Esophagus squamous epithelium (tissue), 5 donors: ENCODE measurements at regions not wholly inside any gene's neighbourhood (a gene's known extent, or its start where the extent isn't known, plus 50 kb on each side); places are given as distances from the start of the nearest gene placed in this dataset.

Experiments used
- DNase-seq: peaks from one replicate; lab custom pipeline; 2025; lab: John Stamatoyannopoulos, UW
- H3K27ac ChIP-seq, 4 donors: fragments of 200-600 bp; sonication (generic); one replicate each; pipeline ENCODE4 v1.5.1; 2016 to 2019; ENCODE audit warnings: mild to moderate bottlenecking in 1 of 4
- H3K27me3 ChIP-seq, 4 donors: fragments of 200-600 bp; sonication (generic); 1 replicate in 3 of 4; 2 replicates in 1 of 4; pipeline versions ENCODE4 v1.5.1 to v1.6.0; 2017 to 2021; ENCODE audit warnings: antibody characterized with exemption in 1 of 4
- H3K36me3 ChIP-seq, 3 donors: fragments of 200-600 bp; sonication (generic); one replicate each; pipeline ENCODE4 v1.5.1; 2016 to 2019
- H3K4me1 ChIP-seq, 3 donors: fragments of 200-600 bp; sonication (generic); one replicate each; pipeline ENCODE4 v1.5.1; 2017 to 2019
- H3K4me3 ChIP-seq, 4 donors: fragments of 200-600 bp; sonication (generic); 1 replicate in 3 of 4; 2 replicates in 1 of 4; pipeline ENCODE4 v1.5.1; 2016 to 2019; ENCODE audit warnings: mild to moderate bottlenecking in 2 of 4, moderate library complexity in 1 of 4
- H3K9me3 ChIP-seq, 3 donors: fragments of 200-600 bp; sonication (generic); one replicate each; pipeline ENCODE4 v1.5.1; 2016 to 2019
- CTCF ChIP-seq, 6 experiments: fragments of 450-650 bp in 4 of 6; fragments of 200-600 bp in 2 of 6; sonication (generic) in 2 of 6; IDR thresholded peaks; one replicate each; pipeline ENCODE4 v1.5.1; 2016 to 2019; ENCODE audit warnings: antibody characterized with exemption in 6 of 6, mild to moderate bottlenecking in 4 of 6, moderate library complexity in 4 of 6
- POLR2A ChIP-seq, 4 donors: fragments of 450-650 bp; IDR thresholded peaks; one replicate each; pipeline ENCODE4 v1.6.1; 2017; ENCODE audit warnings: antibody characterized with exemption in 4 of 4, mild to moderate bottlenecking in 4 of 4, moderate library complexity in 3 of 4
- WGBS, 2 donors: methylation state at CpG; one replicate each; pipeline ENCODE4 v1.1.5; 2018; 5-methylcytosine and 5-hydroxymethylcytosine counted together
- intact Hi-C: fragments of 100-400 bp; cut with DNase I; formaldehyde crosslinking; loops from one replicate; pipeline ENCODE4 v1.15.0; 2022
- donor health status: DM: yes; HTN: yes; CAD: no.

- Histone ChIP-seq H3K4me3 (no peak overlapping the region), H3K4me1 (peaks cover 17 to 51% (median 32%) of the 10 kb centered on the region in 3 donors), H3K27me3 (no peaks in the 10 kb centered on the region), H3K36me3 (no peaks in the 10 kb centered on the region), H3K9me3 (no peaks in the 10 kb centered on the region), H3K27ac (peak overlapping the region in 2 of 4 donors; percentile 78 to 82)
- no peak for DNase-seq
- TF ChIP-seq CTCF (IDR thresholded peaks at IDR 0.05) = no peak
- no peak for TF ChIP-seq POLR2A (IDR thresholded peaks at IDR 0.05)
- 70 to 81% methylated on average over 3 of the region's 3 CpGs for WGBS, 2 donors
- intact Hi-C loops = no loop called here
These were observed 63.1 kb upstream of the STK38L start for GRCh38 chr12:27180906-27181505.

- intact Hi-C loops = no loop called here
- 35 to 65% methylated on average over 2 of the region's 2 CpGs for WGBS, 2 donors
- no peaks in the 10 kb centered on the region for H3K27me3 ChIP-seq
- no peaks in the 10 kb centered on the region for H3K9me3 ChIP-seq
- H3K4me1 ChIP-seq = peaks cover 7 to 41% (median 28%) of the 10 kb centered on the region in 3 donors
- DNase-seq = no peak
- H3K36me3 ChIP-seq = no peaks in the 10 kb centered on the region
- no peak overlapping the region for H3K4me3 ChIP-seq
- H3K27ac ChIP-seq = no peak overlapping the region
- TF ChIP-seq CTCF (IDR thresholded peaks at IDR 0.05) = no peak
- TF ChIP-seq POLR2A (IDR thresholded peaks at IDR 0.05) = no peak
These were observed 60.7 kb upstream of the STK38L start for GRCh38 chr12:27183342-27183741.

- 34 to 57% methylated on average over 4 of the region's 4 CpGs for WGBS, 2 donors
- no peaks in the 10 kb centered on the region for H3K9me3 ChIP-seq
- no peak overlapping the region for H3K4me3 ChIP-seq
- intact Hi-C loops = no loop called here
- no peaks in the 10 kb centered on the region for H3K27me3 ChIP-seq
- peak overlapping the region in 3 of 4 donors; percentile 3 to 50 (median 17) for H3K27ac ChIP-seq
- TF ChIP-seq POLR2A (IDR thresholded peaks at IDR 0.05) = no peak
- no peak for TF ChIP-seq CTCF (IDR thresholded peaks at IDR 0.05)
- no peaks in the 10 kb centered on the region for H3K36me3 ChIP-seq
- H3K4me1 ChIP-seq = peaks cover 7 to 22% (median 16%) of the 10 kb centered on the region in 3 donors
- no peak for DNase-seq
These were observed 58.7 kb upstream of the STK38L start for GRCh38 chr12:27185234-27186021.

- H3K4me1 ChIP-seq = peaks cover 7 to 26% (median 16%) of the 10 kb centered on the region in 3 donors
- TF ChIP-seq POLR2A (IDR thresholded peaks at IDR 0.05) (no peak), CTCF (IDR thresholded peaks at IDR 0.05) (no peak)
- H3K36me3 ChIP-seq = no peaks in the 10 kb centered on the region
- no peak overlapping the region for H3K4me3 ChIP-seq
- no peaks in the 10 kb centered on the region for H3K9me3 ChIP-seq
- WGBS, 2 donors = 52 to 70% methylated on average over 6 of the region's 6 CpGs
- no peaks in the 10 kb centered on the region for H3K27me3 ChIP-seq
- intact Hi-C loops = no loop called here
- no peak for DNase-seq
- peak overlapping the region in 3 of 4 donors; percentile 3 to 50 (median 17) for H3K27ac ChIP-seq
These were observed 57.9 kb upstream of the STK38L start for GRCh38 chr12:27186022-27186839.
